ENCODE measurements at regions not wholly inside any gene's neighbourhood (a gene's known extent, or its start where the extent isn't known, plus 50 kb on each side); places are given as distances from the start of the nearest gene placed in this dataset.

GRCh38 chr17:12588531-12588930 is 77.2 kb upstream of the MYOCD start:
- H3K4me3 ChIP-seq (ENCODE audit: low read length): no peak overlapping the region
- DNase-seq (ENCODE audit: low read depth): no peak
- TF ChIP-seq CTCF (conservative IDR thresholded peaks at IDR 0.05; ENCODE audit: low read length): no peak

GRCh38 chr17:12590417-12590816 is 75.3 kb upstream of the MYOCD start:
- no peak overlapping the region for H3K4me3 ChIP-seq (ENCODE audit: low read length)
- no peak for DNase-seq (ENCODE audit: low read depth)
- TF ChIP-seq CTCF (conservative IDR thresholded peaks at IDR 0.05; ENCODE audit: low read length): no peak

- no peak for TF ChIP-seq CTCF (conservative IDR thresholded peaks at IDR 0.05; ENCODE audit: low read length)
- no peak for DNase-seq (ENCODE audit: low read depth)
- no peak overlapping the region for H3K4me3 ChIP-seq (ENCODE audit: low read length)
Measured at GRCh38 chr17:12591021-12591735, 74.5 kb upstream of the MYOCD start.

- no peak overlapping the region for H3K4me3 ChIP-seq (ENCODE audit: low read length)
- no peak for DNase-seq (ENCODE audit: low read depth)
- no peak for TF ChIP-seq CTCF (conservative IDR thresholded peaks at IDR 0.05; ENCODE audit: low read length)
Measured at GRCh38 chr17:12592941-12593340, 72.7 kb upstream of the MYOCD start.

- DNase-seq (ENCODE audit: low read depth): no peak
- TF ChIP-seq CTCF (conservative IDR thresholded peaks at IDR 0.05; ENCODE audit: low read length): no peak
- H3K4me3 ChIP-seq (ENCODE audit: low read length): no peak overlapping the region
Measured at GRCh38 chr17:12596961-12597360, 68.7 kb upstream of the MYOCD start.

GRCh38 chr17:12597895-12598294 is 67.8 kb upstream of the MYOCD start:
- DNase-seq (ENCODE audit: low read depth): no peak
- H3K4me3 ChIP-seq (ENCODE audit: low read length): no peak overlapping the region
- no peak for TF ChIP-seq CTCF (conservative IDR thresholded peaks at IDR 0.05; ENCODE audit: low read length)

- no peak overlapping the region for H3K4me3 ChIP-seq (ENCODE audit: low read length)
- DNase-seq (ENCODE audit: low read depth): no peak
- no peak for TF ChIP-seq CTCF (conservative IDR thresholded peaks at IDR 0.05; ENCODE audit: low read length)
Measured at GRCh38 chr17:12599186-12599920, 66.3 kb upstream of the MYOCD start.

Measured in AG10803 (cell line).